GM23338 (cell line): ENCODE measurements at regions not wholly inside any gene's neighbourhood (a gene's known extent, or its start where the extent isn't known, plus 50 kb on each side); places are given as distances from the start of the nearest gene placed in this dataset.

ENCODE experiments used
- ATAC-seq: fragments of 200-7000 bp; cut with Tn5 transposase; 3 replicates; pipeline ENCODE4 v1.9.1; 2020
- DNase-seq: peaks from one replicate; pipeline ENCODE4 v3.0.0-alpha.2; 2015; ENCODE audit warnings: low spot score
- H2AFZ ChIP-seq: fragments of 200-600 bp; sonication (generic); 2 replicates; pipeline ENCODE4 v1.8.0; 2016; ENCODE audit warnings: antibody characterized with exemption, mild to moderate bottlenecking, moderate library complexity
- H3F3A ChIP-seq: fragments of 200-600 bp; sonication (generic); replicated peaks from 2 replicates; pipeline ENCODE4 v1.8.0; 2017; ENCODE audit warnings: antibody characterized with exemption, mixed run types, low read depth
- H3K27ac ChIP-seq: fragments of 200-600 bp; sonication (generic); 2 replicates; pipeline ENCODE4 v1.6.1; 2016; ENCODE audit warnings: low read depth
- H3K27me3 ChIP-seq: fragments of 200-600 bp; sonication (generic); 2 replicates; pipeline ENCODE4 v1.8.0; 2016; ENCODE audit warnings: mild to moderate bottlenecking, mixed run types, moderate library complexity; ENCODE audit not compliant: insufficient read depth
- H3K36me3 ChIP-seq: fragments of 200-600 bp; sonication (generic); 2 replicates; pipeline ENCODE4 v1.8.0; 2016; ENCODE audit warnings: mild to moderate bottlenecking; ENCODE audit not compliant: insufficient read depth
- H3K4me1 ChIP-seq: fragments of 200-600 bp; sonication (generic); 2 replicates; pipeline ENCODE4 v1.8.0; 2016; ENCODE audit warnings: mild to moderate bottlenecking, moderate library complexity; ENCODE audit not compliant: insufficient read depth
- H3K4me2 ChIP-seq: fragments of 200-600 bp; sonication (generic); 2 replicates; pipeline ENCODE4 v1.7.1; 2017; ENCODE audit warnings: mixed run types
- H3K4me3 ChIP-seq: fragments of 200-600 bp; sonication (generic); 2 replicates; pipeline ENCODE4 v1.6.1; 2016; ENCODE audit warnings: mixed run types
- H3K79me2 ChIP-seq: fragments of 200-600 bp; sonication (generic); replicated peaks from 2 replicates; pipeline ENCODE4 v1.8.0; 2017; ENCODE audit warnings: mild to moderate bottlenecking; ENCODE audit not compliant: insufficient read depth
- H3K9me2 ChIP-seq: fragments of 200-600 bp; sonication (generic); 2 replicates; pipeline ENCODE4 v1.8.0; 2017; ENCODE audit not compliant: insufficient read depth
- H4K20me1 ChIP-seq: fragments of 200-600 bp; sonication (generic); replicated peaks from 2 replicates; pipeline ENCODE4 v1.8.0; 2017; ENCODE audit warnings: mild to moderate bottlenecking; ENCODE audit not compliant: insufficient read depth
- H3K27ac Mint-ChIP-seq: 2 replicates; pipeline ENCODE4 v1.8.0; 2020; ENCODE audit warnings: inconsistent platforms, mild to moderate bottlenecking, moderate library complexity, mixed read lengths
- H3K27me3 Mint-ChIP-seq: 3 replicates; pipeline ENCODE4 v1.8.0; 2022; ENCODE audit warnings: low read depth, mild to moderate bottlenecking, moderate library complexity, mixed read lengths, inconsistent platforms; ENCODE audit not compliant: insufficient read depth, poor library complexity
- H3K36me3 Mint-ChIP-seq: 3 replicates; pipeline ENCODE4 v1.8.0; 2021; ENCODE audit warnings: low read depth, mild to moderate bottlenecking, inconsistent platforms, moderate library complexity, mixed read lengths
- H3K4me1 Mint-ChIP-seq: 3 replicates; pipeline ENCODE4 v1.8.0; 2020; ENCODE audit warnings: mild to moderate bottlenecking, inconsistent platforms, mixed read lengths
- H3K4me3 Mint-ChIP-seq: 3 replicates; pipeline ENCODE4 v1.8.0; 2021; ENCODE audit warnings: moderate library complexity, mild to moderate bottlenecking, inconsistent platforms, mixed read lengths
- H3K9me3 Mint-ChIP-seq: 3 replicates; pipeline ENCODE4 v1.8.0; 2020; ENCODE audit warnings: moderate library complexity, mild to moderate bottlenecking, inconsistent platforms, mixed read lengths
- ETS1 ChIP-seq: IDR thresholded peaks from 2 replicates; pipeline ENCODE4 v1.6.1; 2016; ENCODE audit warnings: antibody characterized with exemption
- POLR2AphosphoS5 ChIP-seq: IDR thresholded peaks from 2 replicates; pipeline ENCODE4 v1.6.1; 2016; ENCODE audit warnings: antibody characterized with exemption, low read depth
- ZNF331 ChIP-seq: fragments of 250-450 bp; sonication (Bioruptor Pico); IDR thresholded peaks from 2 replicates; pipeline ENCODE4 v1.5.0; 2020; ENCODE audit warnings: low read depth, mild to moderate bottlenecking, moderate library complexity
- ZNF462 ChIP-seq: fragments of 250-450 bp; sonication (Bioruptor Pico); IDR thresholded peaks from 2 replicates; pipeline ENCODE4 v1.5.0; 2020; ENCODE audit warnings: mild to moderate bottlenecking, moderate library complexity
- TF ChIP-seq, protein P1 (sequence below), 2 experiments: fragments of 200-600 bp in 1 of 2; sonication (generic) in 1 of 2; conservative IDR thresholded peaks; 2 replicates each; pipeline versions ENCODE4 v1.5.1 to v1.6.1; 2016 to 2017; ENCODE audit warnings: antibody characterized with exemption in 2 of 2, low read depth in 2 of 2, mild to moderate bottlenecking in 2 of 2, moderate library complexity in 1 of 2

DNA sequence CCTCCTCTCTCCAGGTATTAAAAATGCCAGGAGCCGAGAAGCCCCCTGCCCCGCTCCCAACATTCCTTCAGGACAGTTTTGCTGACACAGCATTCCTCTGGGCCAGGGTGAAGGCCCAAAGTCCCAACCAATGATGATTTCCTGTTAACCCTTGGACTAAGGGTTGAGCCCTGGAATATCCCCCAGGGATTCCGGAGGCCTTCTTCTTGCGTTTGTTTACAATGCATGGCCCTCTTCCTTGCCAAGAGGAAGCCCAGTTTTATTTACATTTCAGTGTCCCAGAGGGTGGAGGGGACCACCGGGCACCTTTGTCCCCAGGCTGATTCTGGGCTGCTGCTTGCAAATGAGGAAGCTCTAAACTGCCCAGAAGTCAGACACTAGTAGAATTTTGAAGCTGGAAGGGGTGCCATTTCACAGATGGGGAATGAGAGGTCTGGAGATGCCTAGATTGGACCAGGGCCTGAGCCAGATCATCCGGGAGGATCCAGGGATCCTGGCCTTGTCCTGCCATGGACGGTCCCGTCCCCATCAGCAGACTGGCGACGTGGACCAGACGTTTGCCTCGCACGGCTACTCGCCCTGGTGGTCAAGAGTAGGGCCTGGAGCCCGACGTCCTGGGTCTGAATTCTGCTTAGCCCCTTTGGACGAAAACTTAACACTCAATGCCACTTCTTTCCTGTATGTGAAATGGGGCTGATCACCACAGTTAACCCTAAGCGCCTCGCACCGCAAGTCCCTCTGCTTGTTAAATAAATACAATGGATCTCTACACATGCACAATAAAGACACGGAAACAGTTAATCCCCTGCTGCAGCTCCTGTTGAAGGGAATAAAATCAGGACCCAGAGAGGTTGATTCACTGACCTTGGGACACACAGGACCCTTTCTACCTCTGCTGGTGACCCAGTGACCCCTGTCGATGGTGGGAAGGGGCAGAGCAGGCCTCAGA is 55.6 kb upstream of the CIBAR2 start:
- peaks cover 11% of the 10 kb centered on the region for H3K27me3 ChIP-seq
- DNase-seq (peak; percentile 77), ATAC-seq (peak; percentile 6)
- H3K79me2 ChIP-seq = peaks cover 16% of the 10 kb centered on the region
- H3K4me2 ChIP-seq = peak overlapping the region; percentile 89
- H3K27me3 Mint-ChIP-seq = peaks cover 20% of the 10 kb centered on the region
- peak overlapping the region; percentile 81 for H2AFZ ChIP-seq
- H3K27ac ChIP-seq = peak overlapping the region; percentile 30; the same call in 1 of the 2 replicates
- peak overlapping the region; percentile 67 for H3K27ac Mint-ChIP-seq
- peaks cover 51% of the 10 kb centered on the region for H3K4me1 Mint-ChIP-seq
- peak overlapping the region; percentile 74 for H3K4me3 Mint-ChIP-seq
- H3F3A ChIP-seq = peaks cover 13% of the 10 kb centered on the region; the same call in 1 of the 2 replicates
- no peaks in the 10 kb centered on the region for H3K36me3 ChIP-seq
- no peaks in the 10 kb centered on the region for H3K9me3 Mint-ChIP-seq
- peak overlapping the region; percentile 69 for H3K4me3 ChIP-seq
- H3K9me2 ChIP-seq = no peaks in the 10 kb centered on the region
- peaks cover 19% of the 10 kb centered on the region for H3K36me3 Mint-ChIP-seq
- H3K4me1 ChIP-seq = peaks cover 36% of the 10 kb centered on the region
- peaks cover 10% of the 10 kb centered on the region for H4K20me1 ChIP-seq
- TF ChIP-seq ETS1 (peak; percentile 39; the same call in 1 of the 2 replicates), POLR2AphosphoS5 (no peak), ZNF331 (CRISPR knock-in tag) (no peak)
- TF ChIP-seq, protein P1, sequence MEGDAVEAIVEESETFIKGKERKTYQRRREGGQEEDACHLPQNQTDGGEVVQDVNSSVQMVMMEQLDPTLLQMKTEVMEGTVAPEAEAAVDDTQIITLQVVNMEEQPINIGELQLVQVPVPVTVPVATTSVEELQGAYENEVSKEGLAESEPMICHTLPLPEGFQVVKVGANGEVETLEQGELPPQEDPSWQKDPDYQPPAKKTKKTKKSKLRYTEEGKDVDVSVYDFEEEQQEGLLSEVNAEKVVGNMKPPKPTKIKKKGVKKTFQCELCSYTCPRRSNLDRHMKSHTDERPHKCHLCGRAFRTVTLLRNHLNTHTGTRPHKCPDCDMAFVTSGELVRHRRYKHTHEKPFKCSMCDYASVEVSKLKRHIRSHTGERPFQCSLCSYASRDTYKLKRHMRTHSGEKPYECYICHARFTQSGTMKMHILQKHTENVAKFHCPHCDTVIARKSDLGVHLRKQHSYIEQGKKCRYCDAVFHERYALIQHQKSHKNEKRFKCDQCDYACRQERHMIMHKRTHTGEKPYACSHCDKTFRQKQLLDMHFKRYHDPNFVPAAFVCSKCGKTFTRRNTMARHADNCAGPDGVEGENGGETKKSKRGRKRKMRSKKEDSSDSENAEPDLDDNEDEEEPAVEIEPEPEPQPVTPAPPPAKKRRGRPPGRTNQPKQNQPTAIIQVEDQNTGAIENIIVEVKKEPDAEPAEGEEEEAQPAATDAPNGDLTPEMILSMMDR (conservative IDR thresholded peaks at IDR 0.05; ENCODE audit: low read depth in 2 of 2) = no peak; a peak in 1 of 4 replicates

GRCh38 chr16:85168732-85169256 is 56.5 kb upstream of the CIBAR2 start:
- H2AFZ ChIP-seq = peak overlapping the region; percentile 81
- H4K20me1 ChIP-seq = peaks cover 19% of the 10 kb centered on the region
- H3K4me2 ChIP-seq = peak overlapping the region; percentile 89
- peak; percentile 76 for DNase-seq
- peak overlapping the region; percentile 74 for H3K4me3 Mint-ChIP-seq
- H3K9me2 ChIP-seq = no peaks in the 10 kb centered on the region
- H3K27me3 Mint-ChIP-seq = peaks cover 23% of the 10 kb centered on the region
- H3K4me1 ChIP-seq = peaks cover 45% of the 10 kb centered on the region
- H3K4me1 Mint-ChIP-seq = peaks cover 60% of the 10 kb centered on the region
- ATAC-seq = peak; percentile 23
- H3K9me3 Mint-ChIP-seq = no peaks in the 10 kb centered on the region
- no peaks in the 10 kb centered on the region for H3K36me3 ChIP-seq
- peaks cover 25% of the 10 kb centered on the region for H3K36me3 Mint-ChIP-seq
- peaks cover 11% of the 10 kb centered on the region for H3K27me3 ChIP-seq
- peaks cover 26% of the 10 kb centered on the region for H3K79me2 ChIP-seq
- H3K27ac ChIP-seq = no peak overlapping the region
- H3F3A ChIP-seq = peaks cover 13% of the 10 kb centered on the region; the same call in 1 of the 2 replicates
- H3K4me3 ChIP-seq = peak overlapping the region; percentile 69
- H3K27ac Mint-ChIP-seq = no peak overlapping the region
- no peak for TF ChIP-seq ZNF462 (CRISPR knock-in tag)
- TF ChIP-seq, protein P1 (conservative IDR thresholded peaks at IDR 0.05; ENCODE audit: low read depth in 2 of 2) = no peak
